ENCODE measurements at regions not wholly inside any gene's neighbourhood (a gene's known extent, or its start where the extent isn't known, plus 50 kb on each side); places are given as distances from the start of the nearest gene placed in this dataset.

DNA sequence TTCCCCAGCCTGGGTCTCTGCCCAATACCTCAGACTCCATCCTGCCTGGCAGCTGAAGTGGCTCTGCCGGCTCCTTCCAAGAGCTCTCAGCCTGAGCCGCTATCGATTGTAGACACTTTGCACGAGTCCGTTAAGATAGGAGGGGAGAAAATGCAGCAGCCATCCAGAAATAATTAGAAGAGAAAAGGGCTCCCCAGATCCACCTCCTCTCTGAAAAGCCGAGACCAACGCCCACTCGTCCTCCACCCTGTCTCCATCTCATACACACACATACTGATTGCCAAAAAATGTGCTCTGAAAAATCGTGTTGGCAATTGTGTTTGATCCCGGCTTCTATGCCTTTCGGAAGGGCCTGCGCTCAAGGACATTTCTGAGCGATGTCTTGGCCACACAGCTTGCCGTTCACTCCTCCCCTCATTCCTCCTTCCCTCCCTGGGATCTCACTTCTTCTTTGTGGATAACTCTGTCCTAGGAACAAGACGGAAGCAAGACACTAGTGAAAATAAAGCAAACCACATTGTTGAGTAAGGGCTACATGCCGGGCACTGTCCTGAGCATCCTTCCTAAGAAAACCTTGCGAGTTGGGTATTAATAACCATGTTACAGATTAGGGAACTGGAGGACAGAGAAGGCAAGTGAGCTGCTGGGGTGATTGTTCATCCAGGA, 372.8 kb upstream of the MYT1L start:
- no peak for TF ChIP-seq CTCF (IDR thresholded peaks at IDR 0.05)
- no peak for TF ChIP-seq POLR2AphosphoS5 (IDR thresholded peaks at IDR 0.05; ENCODE audit: low read depth, low read length)
- no peak for TF ChIP-seq CHD2 (IDR thresholded peaks at IDR 0.05; ENCODE audit: low read length, partially characterized antibody)
- no peak for TF ChIP-seq EP300 (IDR thresholded peaks at IDR 0.05; ENCODE audit: borderline replicate concordance in 1 of 2, low read depth in 1 of 2, low read length in 1 of 2)
- TF ChIP-seq NFIC (IDR thresholded peaks at IDR 0.05; ENCODE audit: borderline replicate concordance) = no peak
